GM18907 (cell line): ENCODE measurements at regions not wholly inside any gene's neighbourhood (a gene's known extent, or its start where the extent isn't known, plus 50 kb on each side); places are given as distances from the start of the nearest gene placed in this dataset.

Experiments
- ATAC-seq: cut with Tn5 transposase; IDR thresholded peaks from one replicate; pipeline ENCODE4 v1.9.1; 2021; ENCODE audit warnings: mild to moderate bottlenecking, moderate library complexity; ENCODE audit not compliant: unreplicated experiment

DNA sequence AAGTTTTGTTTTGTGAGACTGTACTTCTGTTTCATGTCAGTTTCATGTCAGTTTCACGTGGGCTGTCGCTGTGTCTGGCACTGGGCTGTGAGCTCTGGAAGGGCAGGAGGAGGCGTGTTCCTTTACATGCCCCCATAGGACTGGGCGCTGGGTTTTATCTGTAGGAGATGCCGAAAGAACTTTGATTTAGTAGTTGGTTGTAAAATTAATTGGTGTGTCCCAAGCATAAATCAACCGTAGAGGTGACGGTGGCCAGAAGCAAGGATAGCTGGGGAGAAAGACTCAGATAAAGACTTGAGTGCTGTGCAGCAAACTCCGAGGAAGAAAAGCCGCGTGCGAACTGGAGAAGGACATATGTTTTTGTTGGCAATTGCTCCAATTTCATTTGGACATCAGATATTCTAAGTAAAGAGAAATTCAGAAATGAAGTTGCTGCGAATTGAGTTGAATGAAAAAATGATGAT lies 182.5 kb downstream of the VRK1 start:
- ATAC-seq = no peak

DNA sequence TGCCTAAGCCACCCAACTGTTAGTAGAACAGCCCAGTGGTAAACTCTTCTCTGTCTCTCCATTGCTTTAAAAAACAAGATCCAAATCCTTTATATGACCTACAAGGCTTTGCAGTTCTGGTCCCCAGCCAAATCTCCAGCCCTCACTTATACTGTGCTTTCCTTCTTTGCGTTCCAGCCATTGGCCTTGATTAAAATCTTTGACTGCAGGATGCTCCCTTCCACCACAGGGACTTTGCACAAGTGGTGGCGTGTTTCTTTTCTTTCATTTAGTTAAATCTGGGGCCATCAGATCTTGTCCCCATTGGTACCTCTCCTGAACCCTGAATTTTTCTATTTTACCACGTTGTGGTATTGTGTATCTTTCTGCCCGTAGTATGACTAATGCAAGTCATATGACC lies 183.7 kb downstream of the VRK1 start:
- ATAC-seq = no peak

DNA sequence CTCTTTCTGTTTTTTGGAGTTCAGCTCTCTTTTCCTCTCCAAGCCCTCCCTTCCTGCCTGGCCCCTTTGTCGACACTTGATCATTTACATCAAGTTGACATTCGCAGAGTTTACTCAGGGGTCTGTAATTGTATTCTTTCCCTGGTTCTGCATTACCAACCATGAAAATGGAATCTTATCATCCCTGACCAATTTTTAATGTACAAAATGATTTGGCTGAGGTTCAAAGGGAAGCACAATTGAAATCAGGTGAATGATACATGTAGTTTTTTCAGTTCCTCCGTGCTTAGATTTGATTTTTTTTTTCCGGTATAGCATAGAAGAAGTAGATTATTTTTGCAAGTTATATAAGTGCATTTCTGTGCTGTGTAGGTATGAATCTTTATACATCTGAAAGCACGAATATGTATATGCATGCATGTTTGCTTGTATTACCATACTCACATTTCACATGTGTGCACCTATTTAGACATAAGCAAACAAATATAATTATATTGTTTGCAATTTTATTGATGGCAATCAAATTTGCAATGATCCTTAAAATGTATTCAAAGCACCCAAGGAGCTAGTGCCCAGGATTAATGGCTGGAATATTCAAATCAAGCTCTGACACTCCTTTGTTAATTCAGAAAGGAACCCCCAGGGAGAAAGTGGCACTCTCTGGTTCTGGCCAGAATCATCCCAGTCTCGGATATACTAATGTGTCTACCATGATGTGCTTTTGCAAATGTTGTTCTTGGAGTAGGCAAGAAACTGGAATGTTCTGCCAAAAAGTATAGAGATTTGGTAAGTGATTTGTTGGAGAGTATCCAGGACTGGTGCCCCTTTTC lies 189.3 kb downstream of the VRK1 start:
- no peak for ATAC-seq

DNA sequence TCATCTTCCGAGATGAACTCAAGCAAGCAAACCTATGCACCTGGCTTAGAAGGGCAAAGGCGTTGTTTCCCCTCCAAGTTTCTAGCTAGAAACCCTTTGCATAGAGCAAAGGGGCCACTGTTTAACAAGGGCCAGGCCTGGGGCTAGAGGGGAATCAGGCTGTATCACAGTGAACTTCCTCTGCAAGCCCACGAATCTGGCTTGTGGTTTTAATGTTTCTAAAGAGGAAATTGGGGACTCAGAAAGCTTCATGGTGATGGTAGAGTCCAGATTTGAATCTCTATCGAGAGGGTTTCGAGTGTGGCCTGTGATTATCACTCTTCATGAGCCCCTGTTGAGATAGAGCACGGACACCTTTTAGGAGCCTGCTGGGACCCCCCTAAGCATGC lies 189.9 kb downstream of the VRK1 start:
- peak; percentile 71 for ATAC-seq

DNA sequence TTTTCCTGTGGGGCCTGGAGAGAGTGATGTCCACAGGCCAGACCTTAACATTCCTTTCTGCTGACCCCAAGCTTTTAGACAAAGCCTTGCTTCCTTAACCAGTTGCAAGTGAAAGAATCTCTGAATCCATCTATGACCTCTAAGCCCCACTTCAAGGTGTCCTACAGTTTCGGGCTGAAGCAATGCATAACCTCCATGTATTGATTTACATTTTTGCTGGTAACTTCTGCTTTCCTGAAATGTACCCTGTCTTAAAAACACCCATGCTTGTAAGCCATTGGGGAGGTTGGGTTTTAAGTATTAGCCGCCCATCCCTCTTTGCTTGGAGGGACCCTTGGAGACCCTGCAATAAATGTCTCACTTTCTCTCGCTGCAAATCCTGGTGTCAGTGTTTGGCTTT lies 190.6 kb downstream of the VRK1 start:
- no peak for ATAC-seq

DNA sequence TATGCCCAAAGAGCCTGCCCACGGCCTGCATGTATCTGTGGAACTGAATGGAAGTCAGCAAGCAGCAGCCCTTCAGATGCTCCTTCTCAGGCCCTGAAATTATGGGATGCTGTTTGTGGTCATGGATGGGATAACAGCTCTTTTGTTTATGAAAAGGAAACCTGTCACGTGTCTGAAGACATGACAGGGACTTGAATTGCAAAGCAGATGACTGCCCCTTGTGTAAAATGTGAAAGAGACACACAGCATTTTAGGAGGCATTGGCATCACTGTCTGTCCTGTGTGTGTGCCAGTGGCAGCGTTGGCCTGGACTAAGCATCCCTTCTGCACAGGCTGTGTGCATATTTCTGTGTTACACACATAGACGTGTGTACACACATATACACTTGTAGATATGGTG lies 192.1 kb downstream of the VRK1 start:
- ATAC-seq = no peak

DNA sequence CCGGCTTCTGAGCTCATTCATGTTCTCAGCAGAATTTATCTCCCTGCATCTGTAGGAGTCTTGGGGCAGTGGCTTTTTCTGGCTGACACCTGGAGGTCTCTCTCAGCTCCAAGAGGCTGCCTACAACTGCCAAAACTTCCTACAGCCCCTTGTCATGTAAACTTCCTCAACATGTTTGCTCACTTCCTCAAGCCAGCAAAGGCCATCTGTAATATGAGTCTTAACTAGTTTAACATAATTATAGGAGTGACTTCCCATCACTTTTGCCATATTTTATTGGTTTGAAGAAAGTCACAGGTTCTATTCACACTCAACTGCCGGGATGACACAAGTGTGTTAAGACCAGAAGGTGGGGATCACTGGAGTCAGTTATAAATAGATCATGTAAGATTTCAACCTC lies 194.0 kb downstream of the VRK1 start:
- ATAC-seq = no peak

DNA sequence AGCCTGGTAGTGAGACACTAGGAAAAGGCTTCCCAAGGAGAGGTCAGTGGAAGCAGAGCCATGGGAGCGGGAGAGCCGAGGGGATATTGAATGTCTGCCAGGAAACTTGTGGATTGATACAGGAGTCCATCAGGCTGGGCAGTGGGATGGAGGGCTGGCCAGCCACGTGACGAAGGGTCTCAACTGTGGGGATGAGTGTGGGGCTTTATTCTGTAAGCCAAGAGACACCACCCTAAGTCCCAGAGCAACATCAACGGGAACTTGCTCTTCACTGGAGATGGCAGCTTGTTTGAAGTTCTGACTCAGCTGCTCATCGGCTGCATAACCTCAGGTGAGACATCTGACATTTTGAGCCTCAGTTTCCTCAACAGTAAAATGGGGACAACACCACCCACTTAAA lies 197.8 kb downstream of the VRK1 start:
- ATAC-seq = no peak

DNA sequence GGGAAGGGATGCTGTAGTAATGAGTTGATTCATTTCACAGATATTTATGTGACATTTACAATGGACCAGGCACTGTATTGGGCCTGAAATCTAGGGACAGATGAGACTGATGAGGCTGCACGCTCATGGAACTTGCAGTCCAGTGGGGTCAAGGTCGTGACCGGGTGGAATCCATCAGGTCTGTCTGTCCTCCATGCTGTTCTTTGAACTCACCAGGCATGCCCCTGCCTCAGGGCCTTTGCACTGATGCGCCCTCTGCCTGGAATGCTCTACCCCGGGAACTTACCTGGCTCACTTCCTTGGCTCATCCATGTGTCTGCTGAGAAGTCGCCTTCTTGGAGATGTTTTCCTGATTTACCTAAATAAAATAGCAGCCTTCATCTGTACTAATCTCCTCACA lies 200.1 kb downstream of the VRK1 start:
- no peak for ATAC-seq

DNA sequence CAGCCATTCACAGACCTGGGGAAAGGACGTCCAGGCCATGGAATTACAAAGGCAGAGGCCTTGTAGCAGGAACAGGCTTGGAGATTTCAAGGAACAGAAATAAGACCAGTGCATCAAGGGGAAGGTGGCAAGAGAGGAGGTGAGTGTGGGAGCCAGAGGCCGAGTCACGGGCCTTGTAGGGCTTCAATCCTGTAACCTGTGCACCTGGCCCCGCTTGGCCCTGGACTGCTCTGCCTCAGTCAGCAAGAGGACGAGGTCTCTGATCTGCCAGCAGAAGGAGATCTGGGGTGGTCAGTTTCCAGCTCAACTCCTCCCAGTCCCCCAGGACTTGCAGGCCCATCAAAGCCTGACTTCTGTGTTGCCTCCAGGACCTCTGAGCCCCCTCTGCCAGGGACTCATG lies 200.8 kb downstream of the VRK1 start:
- no peak for ATAC-seq

DNA sequence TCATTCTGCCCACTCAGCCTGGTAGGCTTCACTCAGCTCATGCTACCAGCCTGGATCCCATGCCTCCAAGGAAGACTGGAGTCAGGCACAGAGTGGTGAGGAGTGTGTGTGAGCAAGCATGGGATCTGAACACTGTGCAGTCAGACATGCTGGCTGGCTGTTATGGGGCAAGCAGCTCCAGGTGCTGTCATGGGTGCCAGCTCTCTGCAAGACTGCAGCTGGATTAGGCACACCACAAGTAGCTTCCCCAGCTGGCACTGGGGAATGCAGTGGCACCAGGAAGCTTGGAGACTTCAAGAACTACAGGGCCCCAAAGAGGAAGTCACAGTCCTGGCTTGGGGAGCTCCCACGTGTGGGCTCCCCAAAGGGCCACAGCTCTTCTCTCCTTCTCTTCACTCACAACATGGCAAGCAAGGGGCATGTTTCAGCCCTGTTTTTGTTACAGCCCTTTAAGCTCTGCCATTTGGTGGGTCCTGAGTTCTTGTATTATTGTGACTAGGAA lies 202.5 kb downstream of the VRK1 start:
- ATAC-seq = no peak

DNA sequence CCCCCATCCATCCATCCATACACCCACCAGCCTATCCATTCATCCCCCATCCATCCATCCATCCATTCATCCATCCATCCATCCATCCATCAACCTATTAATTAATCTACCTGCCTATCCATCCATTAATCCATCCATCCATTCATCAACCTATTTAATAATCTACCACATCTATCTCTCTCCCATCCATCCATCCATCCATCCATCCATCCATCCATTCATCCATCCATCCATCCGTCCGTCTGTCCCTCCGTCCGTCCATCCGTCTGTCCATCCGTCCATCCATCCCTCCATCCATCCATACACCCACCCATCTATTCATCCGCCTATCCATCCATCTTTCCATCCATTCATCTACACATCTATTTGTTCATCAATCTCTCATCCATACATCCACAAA lies 205.3 kb downstream of the VRK1 start:
- no peak for ATAC-seq

DNA sequence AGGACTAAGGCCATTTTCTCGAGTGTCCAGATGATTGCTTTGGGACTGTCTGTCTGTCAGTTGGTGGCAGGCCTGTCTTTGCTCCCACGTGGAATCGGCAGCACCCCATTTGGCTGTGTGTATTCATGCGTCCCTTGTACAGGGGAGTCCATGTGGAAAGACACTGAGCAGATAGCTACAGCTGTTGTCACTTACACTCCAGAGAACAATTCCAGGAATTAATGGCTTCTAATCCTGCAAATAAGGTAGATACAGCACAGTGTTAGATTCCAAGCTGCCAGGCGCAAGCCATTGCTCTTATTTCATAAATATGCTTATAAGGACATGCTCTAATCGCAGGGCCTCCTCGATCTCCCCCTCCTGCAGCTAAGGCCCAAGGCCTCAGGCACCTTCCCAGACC lies 208.8 kb downstream of the VRK1 start:
- no peak for ATAC-seq

DNA sequence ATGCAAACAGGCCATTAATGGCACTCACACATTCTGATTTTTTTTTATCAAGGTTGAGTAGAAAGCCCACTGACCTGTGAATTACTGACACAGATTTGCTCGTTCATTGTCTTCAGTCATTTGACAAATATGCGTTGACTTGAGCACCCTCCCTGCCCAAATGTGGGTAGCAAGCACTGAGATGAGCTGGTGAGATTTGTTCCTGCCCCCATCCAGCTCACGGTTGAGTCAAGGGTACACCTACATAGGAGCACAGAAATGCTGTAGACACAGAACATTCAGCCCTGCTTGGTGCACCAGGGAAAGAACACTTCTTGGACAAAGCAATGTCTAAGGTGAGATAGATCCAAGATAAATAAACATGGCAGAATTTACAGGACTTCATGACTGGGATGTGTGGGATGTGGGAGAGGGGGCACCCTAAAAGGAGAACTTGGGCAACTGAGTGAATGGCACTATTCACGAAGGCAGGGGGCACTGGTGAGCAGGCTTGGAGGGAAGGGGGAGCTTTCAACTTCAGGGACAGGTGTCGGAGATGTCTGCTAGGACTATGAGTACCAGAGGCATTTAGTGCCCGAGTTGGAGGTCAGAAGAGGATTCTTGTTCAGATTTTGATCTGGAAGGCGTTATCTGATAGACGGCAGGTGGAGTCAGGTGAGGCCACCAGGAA lies 213.4 kb downstream of the VRK1 start:
- no peak for ATAC-seq

DNA sequence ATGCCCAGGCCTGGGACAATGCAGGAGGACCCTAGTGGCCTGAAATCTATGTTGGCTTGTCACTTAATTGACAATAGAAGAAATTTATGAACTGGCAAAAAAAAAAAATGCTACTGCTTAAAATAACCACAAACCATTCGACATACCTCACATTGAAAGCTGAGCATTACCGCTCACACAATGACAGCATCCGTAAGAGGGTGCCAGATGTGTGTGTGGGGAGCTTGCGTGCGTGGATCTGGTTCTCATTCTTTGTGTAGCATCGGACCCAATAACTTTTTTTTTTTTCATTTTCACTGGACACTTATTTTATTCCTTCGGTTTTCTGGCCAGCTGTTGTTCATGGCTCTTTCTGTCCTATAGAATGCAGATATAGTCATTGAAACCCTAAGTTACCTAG lies 216.7 kb downstream of the VRK1 start:
- ATAC-seq = no peak

DNA sequence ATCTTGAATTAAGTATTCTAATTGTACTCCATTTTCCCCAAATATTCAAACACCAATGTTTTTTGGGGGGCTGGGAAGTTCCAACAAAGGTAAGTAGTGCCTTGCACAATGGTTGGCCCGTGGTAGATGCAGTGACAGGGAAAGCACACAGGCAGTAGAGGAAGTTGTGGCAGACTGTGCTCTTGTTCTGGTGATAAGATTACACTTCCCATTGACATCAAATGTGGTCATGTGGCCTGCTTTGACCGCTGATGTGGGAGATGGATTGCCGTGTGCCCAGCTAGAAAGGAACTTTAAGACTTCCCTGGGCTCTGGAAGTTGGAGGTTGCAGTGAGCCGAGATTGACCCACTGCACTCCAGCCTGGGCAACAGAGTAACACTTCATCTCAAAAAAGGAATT lies 223.8 kb downstream of the VRK1 start:
- no peak for ATAC-seq

DNA sequence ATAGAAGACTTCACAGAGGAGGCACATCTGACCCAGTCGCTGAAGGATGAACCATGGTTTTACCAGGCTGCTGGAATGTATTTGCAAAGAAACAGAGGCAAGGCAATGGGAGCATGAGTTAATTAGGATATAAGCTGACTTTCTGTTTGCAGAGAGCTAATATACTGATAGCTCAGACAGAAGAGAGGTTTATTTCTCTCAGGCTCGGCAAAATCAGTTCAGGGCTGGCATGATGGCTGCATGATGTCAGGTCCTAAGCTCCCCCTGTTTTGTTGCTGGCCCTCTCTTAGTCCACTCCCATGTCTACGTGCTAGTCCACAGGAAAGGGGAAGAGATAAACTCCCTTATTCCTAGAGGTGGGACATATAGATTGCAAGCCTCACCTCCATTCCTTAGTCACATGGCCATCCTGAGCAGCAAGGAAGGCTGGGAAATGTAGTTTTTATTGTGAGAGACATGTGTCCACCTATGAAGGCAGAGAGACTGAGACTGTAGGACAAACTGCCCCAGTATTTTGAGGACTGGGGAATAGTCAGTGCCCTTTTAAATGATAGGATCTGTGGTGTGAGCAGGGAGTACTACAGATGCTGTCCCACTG lies 224.5 kb downstream of the VRK1 start:
- no peak for ATAC-seq

DNA sequence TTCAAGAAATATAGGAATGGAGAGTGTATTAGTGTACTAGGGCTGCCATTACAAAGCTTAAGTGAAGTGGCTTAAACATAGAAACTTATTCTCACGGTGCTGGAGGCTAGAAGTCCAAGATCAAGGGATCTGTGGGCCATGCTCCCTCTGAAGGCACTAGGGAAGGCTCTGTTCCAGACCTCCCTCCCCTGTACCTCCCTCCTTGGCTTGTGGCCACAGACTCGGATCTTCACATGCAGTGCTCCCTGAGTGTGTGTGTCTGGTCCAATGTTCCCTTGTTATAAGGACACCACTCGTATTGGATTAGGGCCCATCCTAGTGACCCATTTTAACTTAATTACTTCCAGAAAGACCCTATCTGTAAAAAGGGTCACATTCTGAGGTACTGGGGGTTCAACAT lies 225.6 kb downstream of the VRK1 start:
- no peak for ATAC-seq

DNA sequence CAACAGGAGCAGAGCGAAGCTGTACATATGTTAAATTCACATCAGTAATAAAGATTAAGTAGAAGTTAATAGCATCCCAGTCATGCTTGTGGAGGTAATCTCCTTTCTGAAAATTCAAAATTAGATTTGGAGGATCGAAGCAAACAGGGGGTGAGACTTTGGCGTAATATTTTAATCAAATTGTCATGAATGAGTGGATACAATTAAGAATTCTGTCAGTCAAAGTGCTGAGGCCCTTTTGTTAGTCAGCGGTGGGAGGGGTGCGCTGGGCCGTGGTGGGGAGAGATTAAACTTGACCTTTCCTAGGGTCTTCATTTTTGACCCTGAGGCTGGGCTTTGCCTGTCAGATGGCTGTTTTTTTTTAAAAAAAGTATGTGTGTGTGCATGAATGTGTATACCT lies 226.7 kb downstream of the VRK1 start:
- no peak for ATAC-seq

DNA sequence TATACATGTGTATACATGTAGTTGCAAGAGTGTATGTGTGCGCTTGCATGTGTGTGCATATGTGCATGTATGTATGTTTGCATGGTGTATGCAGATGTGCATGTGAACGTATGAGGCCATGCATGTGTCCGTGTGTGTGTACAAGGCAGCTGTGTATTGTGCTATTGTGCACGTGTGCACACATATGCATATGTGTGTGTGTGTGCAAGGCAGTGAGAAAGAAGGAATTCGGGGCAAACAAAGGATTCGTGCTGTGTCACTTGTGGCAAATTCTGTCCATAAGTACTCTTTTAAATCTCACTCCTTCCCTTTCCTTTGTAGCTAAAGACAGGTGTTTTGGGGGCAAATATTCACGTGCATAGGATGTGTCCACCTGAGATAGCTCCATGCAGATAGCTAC lies 227.1 kb downstream of the VRK1 start:
- no peak for ATAC-seq

DNA sequence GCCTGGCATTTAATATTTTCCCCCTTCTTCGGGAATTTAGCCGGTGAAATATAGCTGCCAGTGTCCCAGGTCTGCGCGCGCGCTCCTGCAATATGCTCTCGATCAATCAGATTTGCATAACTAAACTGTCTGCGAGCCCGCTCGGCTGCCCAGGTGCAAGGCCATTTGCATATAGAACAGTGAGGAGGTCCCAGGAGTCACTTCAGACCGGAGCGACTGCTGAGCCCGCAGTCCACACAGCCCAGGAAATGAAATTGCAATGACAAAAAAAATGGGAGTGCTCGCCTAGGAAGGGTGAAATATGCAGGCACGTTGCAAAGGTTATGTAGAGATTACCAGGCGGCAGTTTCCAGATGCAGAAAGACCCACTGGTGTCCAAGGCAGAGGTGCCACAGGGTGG lies 228.5 kb downstream of the VRK1 start:
- peak; percentile 59 for ATAC-seq
